ENCODE measurements at regions not wholly inside any gene's neighbourhood (a gene's known extent, or its start where the extent isn't known, plus 50 kb on each side); places are given as distances from the start of the nearest gene placed in this dataset.
A peak's percentile ranks its signal among the peaks of the same experiment; 100 is the strongest.
"Not testable (repeated sequence)": the region's sequence is repeated elsewhere in the genome, so short reads cannot be mapped to it uniquely, and the experiment has no call there.

- DNase-seq, result no peak
These were observed 158.5 kb downstream of the KLRB1 start for GRCh38 chr12:9449181-9449580.

GRCh38 chr12:9448648-9449047 is 159.1 kb downstream of the KLRB1 start:
- not testable (repeated sequence) for DNase-seq

DNA sequence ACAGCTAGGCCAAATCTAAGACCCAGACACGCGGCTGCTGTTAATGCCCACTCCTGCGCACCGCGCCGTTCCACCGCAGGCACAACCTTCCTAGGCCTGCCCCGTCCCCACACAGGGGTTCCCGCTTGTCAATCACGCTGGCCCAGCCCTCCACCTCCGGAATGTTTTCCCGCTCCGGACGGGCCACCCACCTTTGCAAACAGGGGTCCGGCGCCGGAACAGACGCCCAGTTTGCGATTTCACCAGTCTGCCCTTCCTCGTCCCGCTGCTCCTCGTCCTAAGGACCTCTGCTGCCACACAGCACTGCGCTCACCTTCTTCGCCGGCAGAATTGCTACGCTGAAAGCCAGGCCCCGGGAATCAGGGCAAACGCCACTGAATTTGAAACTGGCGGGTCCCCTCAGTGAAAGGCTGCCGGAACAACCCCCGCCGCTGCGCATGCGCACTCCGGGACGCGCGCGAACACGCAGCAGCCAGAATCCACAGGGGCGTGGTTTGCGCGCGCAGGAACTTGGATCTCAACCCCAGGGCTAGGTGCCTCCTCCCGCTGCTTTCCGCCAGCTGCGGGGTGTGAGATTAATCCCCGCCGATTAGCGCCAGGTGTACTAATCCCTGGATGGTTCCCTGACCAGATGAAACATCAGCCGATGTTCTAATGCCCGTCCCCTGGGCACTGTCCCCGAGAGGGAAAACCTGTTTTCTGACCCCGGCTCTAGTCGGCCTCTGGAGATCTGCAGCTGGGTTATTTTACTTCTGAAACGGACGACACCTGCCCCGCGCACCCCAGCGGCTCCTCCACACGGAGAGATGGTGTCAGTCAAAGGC is 159.7 kb downstream of the KLRB1 start:
- DNase-seq, result peak; percentile 86 to 88

DNA sequence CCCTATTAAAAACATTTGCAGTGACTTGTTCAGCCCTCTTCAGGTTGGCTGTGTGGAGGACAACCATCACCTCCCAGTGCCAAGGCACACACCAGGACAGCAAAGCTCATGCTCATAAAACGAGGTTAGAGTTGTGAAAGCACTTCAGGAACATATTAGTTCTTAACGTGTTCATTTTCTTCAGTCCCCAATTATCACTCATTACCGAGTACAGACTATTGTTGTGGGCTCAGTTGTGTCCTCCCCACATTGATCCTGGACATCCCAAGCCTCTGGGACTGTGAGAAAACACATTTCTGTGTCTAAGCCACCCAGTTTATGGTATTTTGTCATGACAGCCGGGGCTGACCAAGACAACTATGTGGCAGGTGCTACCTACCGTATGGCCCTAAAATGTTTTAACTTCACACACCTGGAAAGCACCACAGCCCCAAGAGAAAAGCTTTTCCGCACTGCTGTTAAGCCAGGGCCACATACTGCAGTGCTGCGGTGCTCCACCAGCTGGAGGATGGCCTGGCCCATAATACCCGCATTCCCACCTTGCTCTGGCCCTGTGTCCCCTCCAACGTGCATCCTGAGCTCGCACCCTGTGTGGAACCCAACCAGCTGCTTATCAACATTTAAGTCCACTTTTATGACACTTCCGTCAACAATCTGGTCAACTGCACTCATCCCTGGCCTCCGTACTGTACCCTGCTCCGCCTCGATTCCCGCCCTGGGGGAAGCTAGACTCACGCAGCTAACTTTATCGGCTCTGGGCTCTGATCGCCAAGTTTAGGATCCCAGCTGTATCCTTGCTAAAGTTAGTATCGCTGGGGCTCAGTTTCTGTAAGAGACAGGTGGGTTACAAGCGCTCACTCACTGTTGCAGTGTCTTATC is 160.6 kb downstream of the KLRB1 start:
- not testable (repeated sequence) for DNase-seq

DNA sequence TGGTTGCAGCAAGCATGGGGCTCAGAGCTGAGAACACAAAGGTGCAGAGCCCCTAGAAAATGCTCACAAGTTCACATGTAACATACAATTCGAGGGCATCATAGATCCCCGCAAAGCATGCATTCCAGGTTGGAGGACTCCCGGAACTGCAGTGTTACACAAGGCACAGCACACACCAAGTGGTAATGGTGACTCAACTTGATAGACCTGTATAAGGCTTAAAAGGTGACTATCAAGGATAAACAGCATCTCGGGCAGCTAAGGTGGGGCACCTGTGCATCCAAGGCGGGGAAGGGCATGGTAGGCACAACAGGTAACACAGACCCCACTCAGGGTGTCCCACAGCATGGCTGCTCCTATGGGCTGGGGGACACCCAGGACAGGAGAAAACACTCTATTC is 167.3 kb downstream of the KLRB1 start:
- not testable (repeated sequence) for DNase-seq

DNA sequence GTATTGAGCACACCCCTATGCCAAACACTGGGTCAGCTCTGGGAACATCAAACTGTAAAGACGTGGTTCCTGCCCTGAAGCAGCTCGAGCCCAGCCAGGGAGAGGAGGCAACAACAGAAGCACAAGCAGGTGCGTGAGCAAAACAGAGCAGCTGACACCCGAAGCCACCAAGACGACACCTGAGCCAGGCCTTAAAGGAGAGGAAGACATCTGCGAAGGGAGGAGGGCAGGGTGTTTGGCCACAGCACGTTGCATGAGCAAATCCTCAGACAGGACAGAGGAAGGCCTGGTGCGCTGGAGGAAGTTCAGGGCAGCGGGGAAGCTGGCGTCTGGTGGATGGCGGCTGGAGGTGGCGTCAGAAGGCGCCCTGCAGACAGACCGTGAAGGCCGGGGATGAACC is 172.0 kb downstream of the KLRB1 start:
- DNase-seq, result not testable (repeated sequence)

DNA sequence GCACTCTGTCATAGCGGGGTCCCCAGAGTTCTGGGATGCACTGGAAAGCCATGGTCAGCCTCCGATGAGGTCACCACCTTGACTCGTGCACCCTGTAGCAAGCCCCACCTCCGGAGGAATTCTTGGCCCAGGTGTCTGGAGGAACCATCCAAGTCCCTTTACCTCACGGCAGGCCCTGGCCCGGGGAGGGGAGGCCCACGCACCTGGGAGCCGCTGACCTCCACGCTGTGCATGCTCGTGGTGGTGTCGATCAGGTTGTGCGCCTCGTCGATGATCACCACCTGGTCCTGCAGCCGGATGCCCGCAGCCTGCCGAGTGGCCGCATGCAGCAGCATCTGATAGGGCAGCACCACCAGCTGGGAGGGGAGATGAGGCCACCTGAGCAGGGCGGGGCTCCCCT is 177.3 kb downstream of the KLRB1 start:
- not testable (repeated sequence) for DNase-seq

DNA sequence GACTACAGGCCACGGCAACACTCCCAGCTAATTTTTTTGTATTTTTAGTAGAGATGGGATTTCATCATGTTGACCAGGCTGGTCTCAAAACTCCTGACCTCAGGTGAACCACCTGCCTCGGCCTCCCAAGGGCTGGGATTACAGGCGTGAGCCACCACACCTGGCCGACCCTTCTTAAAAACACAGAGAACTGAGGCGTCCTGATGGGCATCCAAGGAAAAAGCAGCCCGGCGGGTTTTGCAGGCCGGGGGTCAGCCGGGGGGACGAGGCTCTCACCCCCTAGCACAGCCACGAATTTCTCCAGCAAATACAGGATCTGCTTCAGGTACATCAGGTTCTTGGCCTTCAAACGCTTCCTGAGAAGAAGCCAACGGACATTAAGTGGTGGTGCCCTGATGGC is 178.9 kb downstream of the KLRB1 start:
- DNase-seq, result not testable (repeated sequence)

DNA sequence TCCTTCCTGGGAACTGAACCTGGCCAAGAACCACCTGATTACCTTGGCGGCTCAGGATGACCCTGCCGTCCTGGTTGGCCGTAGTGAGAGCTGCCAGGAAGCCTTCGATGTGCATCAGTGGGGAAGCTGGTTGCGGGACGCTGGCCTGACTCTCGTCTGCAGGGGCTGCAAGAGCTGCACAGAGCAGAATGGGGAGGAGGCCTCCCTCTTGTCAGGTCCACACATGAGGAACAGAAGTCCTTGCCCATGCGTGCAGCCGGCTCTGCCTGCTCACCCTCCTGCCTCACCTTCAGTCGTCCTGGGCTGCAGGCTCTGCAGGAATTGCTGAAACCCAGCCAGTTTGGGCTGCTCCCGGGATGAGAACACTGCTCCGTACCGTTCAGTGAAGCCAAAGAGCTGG is 182.3 kb downstream of the KLRB1 start:
- DNase-seq, result not testable (repeated sequence)

DNA sequence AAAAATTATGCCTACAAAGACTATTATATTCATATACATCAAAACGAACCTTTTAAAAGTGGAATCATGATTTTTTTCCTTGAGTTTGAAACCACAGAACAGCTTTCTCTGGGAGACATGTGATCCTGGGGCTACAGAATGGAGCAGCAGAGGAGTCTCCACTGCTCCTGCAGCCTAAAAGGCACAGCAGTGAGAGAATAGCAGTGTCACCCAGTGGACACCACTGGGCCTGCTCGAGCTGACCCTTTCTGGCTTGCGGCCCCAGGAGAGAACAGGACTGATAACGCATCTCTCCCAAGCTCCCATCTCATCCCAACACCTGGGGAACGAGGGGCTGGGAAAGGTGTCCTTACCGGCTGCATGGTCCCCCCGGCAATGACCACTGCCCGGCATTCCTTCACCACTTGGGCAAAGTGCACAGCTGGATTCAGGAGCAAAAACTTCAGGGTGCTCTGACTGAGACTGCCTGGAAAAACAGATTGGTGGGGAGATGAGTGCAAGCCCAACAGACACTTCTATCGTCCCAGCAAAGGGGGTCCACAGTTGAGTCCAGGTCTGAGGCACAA is 183.5 kb downstream of the KLRB1 start:
- DNase-seq, result not testable (repeated sequence)

DNA sequence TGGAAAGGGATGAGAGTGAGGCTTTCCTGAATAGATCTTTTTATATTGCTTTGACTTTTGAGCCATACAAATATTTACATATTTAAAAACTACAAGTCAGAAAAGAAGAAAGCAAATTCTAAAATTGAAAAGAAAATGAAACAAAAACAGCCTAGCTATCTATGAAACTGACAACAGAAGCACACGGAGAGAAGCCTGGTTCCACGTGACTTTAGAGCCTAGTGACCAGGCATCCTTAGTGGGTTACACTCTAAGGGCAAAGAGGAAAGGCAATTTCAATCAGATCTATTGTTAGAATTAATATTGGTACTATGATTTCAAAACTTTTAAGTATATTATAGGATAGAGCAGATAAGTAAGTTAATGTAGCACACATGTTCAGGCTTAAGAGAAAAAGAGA is 185.0 kb downstream of the KLRB1 start:
- not testable (repeated sequence) for DNase-seq

- not testable (repeated sequence) for DNase-seq
These were observed 186.1 kb downstream of the KLRB1 start for GRCh38 chr12:9421520-9422086.

GRCh38 chr12:9420817-9421519 is 186.7 kb downstream of the KLRB1 start:
- not testable (repeated sequence) for DNase-seq

DNA sequence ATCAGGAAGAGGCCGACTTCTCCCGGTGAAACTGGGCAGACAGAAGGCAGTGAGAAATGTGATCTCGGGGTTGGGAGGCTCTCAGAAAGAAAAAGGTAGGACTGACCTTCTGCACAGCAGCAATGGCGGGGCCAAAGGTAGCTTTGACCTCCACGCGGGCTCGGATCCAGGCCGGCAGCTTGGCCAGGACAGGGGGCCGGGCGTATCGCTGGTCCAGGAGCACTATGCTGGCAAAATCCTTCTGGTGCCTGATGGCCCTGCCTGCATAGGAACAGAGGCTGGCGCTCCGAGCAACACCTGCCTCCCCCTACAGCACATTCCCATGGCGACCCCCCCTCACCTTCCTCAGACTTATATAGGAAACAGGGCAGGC is 189.1 kb downstream of the KLRB1 start:
- not testable (repeated sequence) for DNase-seq

- DNase-seq, result not testable (repeated sequence)
These were observed 189.6 kb downstream of the KLRB1 start for GRCh38 chr12:9417947-9418668.

- DNase-seq, result not testable (repeated sequence)
These were observed 190.4 kb downstream of the KLRB1 start for GRCh38 chr12:9417341-9417740.

- DNase-seq, result not testable (repeated sequence)
These were observed 191.4 kb downstream of the KLRB1 start for GRCh38 chr12:9416346-9416745.

GRCh38 chr12:9415898-9416297 is 191.8 kb downstream of the KLRB1 start:
- not testable (repeated sequence) for DNase-seq

GRCh38 chr12:9413862-9414261 is 193.9 kb downstream of the KLRB1 start:
- DNase-seq, result not testable (repeated sequence)

GRCh38 chr12:9412459-9412858 is 195.3 kb downstream of the KLRB1 start:
- not testable (repeated sequence) for DNase-seq

- not testable (repeated sequence) for DNase-seq
These were observed 196.0 kb downstream of the KLRB1 start for GRCh38 chr12:9411616-9412268.
